Stimulated activated CD4-positive, alpha-beta T cell treated with anti-CD3 and anti-CD28 coated beads, Interleukin-2, amount 100 ng/mL, for 24 hours (primary cell): ENCODE measurements at regions not wholly inside any gene's neighbourhood (a gene's known extent, or its start where the extent isn't known, plus 50 kb on each side); places are given as distances from the start of the nearest gene placed in this dataset.
"Not testable (repeated sequence)": the region's sequence is repeated elsewhere in the genome, so short reads cannot be mapped to it uniquely, and the experiment has no call there.

Experiments used
- DNase-seq, 2 donors: peaks; one replicate each; pipeline ENCODE4 v3.0.0-alpha.2; 2020

GRCh38 chr15:20055921-20056320 is 485.7 kb downstream of the GOLGA6L6 start:
- DNase-seq, result not testable (repeated sequence)

GRCh38 chr15:20048189-20048588 is 493.4 kb downstream of the GOLGA6L6 start:
- DNase-seq, result not testable (repeated sequence)

DNA sequence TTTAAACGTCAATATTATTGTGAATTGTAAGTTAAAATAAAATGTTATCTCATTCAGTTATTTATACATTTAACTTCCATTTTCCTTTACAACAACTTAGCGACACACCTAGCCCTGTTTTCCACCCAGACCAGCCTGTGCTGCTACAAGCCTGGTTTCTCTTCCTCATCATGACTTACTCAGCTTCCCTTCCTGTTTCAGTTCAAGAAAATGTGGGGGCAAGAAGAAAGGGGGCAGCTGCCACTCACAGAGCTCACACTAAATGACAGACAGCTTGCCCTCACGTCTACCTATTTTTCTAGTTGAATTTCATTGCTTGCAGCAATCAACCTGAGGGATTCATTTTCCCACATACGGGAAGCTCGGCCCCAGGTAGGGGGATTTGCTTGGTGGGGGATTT is 496.4 kb downstream of the GOLGA6L6 start:
- not testable (repeated sequence) for DNase-seq

GRCh38 chr15:20040691-20041090 is 500.9 kb downstream of the GOLGA6L6 start:
- DNase-seq, result not testable (repeated sequence)

DNA sequence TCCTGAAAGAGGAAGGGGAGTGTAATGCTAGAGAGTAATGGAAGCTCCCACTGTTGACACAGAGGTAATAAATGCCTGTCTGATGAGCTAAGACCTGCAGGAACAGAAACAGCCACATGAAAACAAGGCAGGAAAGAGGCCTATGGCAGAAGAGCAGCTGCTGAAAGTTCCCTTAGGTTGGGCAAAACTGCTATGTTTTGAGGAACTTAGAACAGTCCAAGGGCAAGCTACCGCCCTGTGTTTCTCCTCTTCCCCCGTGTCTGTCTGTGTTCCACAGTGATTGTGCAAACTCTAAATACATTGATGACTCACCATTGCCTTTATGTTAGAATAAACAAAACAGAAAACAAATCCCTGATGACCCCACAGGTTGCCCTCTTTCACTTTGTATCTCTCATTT is 516.6 kb downstream of the GOLGA6L6 start:
- not testable (repeated sequence) for DNase-seq

DNA sequence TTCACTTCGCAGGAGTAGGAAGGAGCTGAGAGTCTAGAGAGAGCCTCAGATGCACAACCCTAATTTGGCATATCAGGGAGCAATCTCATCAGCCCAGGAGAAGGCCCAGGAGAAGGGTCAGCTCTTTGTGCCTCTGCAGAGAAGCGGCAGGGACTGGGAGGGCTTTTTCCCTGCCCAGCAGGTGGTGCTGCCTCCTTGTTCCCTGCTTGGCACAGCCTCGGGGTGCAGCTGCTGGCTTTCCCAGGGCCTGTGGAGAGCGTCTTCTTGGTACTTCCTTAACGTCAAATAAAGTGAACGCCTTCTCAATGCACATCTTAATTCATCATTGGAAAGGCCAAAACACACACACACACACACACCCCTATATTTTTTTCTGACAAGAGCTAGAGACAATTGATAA is 519.3 kb downstream of the GOLGA6L6 start:
- DNase-seq, result not testable (repeated sequence)

- not testable (repeated sequence) for DNase-seq
These were observed 520.2 kb downstream of the GOLGA6L6 start for GRCh38 chr15:20021351-20021750.

- not testable (repeated sequence) for DNase-seq
These were observed 521.0 kb downstream of the GOLGA6L6 start for GRCh38 chr15:20020588-20020987.

- not testable (repeated sequence) for DNase-seq
These were observed 521.8 kb downstream of the GOLGA6L6 start for GRCh38 chr15:20019758-20020157.

DNA sequence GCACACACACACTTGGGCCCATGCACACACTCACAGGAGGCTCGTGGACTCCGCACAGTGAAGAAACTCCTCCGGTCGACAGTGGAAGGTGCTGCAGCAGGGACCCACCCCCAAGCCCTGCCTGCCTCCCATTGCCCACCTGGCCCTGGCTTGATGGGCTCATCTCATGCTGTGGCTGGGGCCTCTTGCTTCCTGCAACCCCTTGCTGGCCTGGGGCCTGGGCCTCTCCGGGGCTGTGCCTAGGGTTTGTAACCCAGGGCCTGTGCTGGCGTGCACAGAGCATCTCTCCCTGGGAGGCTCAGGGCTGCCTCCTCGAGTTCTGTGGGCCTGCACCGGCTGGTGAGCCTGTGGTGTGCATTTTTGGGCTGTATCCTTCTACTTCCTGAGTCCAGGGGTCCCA is 524.0 kb downstream of the GOLGA6L6 start:
- not testable (repeated sequence) for DNase-seq

DNA sequence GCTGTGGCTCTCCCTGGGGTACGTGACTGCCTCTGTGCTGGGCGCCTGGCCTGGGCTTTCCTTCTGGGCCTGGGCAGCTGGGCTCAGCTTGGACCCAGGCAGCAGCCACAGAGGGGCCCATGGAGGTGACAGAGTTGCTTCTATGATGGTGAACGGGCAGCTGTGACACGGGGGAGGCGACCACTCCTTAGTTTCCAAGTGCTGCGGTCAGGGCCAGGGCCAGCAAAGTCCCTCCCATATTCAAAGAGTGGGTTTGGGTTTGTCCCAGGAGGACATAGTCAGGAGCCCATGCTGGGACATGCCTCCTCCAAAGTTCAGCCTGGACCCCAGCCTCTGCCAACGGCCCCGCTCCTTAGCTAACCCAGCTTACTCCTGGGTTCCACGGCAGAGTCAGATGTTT is 524.7 kb downstream of the GOLGA6L6 start:
- not testable (repeated sequence) for DNase-seq

GRCh38 chr15:20012837-20013236 is 528.8 kb downstream of the GOLGA6L6 start:
- not testable (repeated sequence) for DNase-seq

DNA sequence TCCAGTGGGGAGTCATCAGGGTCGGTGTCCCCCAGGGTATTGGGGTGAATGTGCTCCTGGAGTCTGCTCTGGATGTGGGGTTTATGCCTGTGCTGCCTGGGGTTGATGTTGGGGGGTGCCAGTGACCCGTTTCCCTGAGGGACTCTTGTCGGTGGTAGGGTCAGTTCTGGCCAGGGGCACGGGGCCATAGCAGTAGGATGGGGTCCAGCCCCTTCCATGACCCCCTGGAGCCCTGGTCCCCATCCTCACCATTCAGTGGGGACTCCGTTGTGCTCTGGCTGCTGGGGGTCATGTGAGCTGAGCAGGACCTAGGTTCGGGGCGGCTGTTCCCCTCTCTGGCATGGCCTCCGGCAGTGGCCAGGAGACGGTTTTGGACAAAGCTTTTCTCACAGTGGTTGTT is 530.8 kb downstream of the GOLGA6L6 start:
- DNase-seq, result not testable (repeated sequence)

DNA sequence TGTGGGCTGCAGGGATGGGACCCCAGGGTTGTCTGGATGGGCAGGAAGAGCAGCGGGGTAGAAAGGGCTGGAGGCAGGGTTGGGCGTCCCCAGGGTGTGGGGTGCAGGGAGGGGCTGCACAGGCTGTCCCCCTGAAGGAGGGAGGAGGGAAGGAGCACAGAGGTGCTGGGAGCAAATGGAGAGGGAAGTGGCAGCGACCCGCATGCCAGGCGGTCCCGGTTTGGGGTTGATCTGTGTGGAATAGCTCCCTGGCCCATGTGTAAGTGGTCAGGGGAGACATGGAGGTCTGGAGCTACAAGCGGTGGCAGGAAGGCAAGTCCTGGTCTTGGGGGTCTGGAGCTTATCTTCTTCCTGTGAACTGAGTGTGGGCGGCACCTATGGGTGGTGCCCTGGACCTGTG is 532.0 kb downstream of the GOLGA6L6 start:
- not testable (repeated sequence) for DNase-seq

DNA sequence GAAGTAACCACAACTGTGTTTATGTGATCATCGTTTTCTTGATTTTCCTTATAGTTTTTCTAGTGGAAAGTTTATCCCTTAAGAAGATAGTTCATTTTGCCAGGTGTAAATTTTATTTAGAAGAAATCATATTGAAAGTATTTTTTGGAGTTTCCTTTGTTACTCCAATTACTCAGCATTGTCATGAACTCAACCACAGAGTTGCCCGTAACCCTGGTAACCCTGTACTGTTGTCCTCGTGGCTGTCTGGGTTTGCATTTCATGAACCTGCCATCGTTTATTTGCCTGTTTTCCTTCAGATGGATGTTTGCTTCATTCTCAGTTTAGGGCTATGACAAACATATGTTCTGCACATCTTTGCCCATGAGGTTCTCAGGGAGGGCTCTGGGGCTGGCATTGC is 534.3 kb downstream of the GOLGA6L6 start:
- DNase-seq, result not testable (repeated sequence)

DNA sequence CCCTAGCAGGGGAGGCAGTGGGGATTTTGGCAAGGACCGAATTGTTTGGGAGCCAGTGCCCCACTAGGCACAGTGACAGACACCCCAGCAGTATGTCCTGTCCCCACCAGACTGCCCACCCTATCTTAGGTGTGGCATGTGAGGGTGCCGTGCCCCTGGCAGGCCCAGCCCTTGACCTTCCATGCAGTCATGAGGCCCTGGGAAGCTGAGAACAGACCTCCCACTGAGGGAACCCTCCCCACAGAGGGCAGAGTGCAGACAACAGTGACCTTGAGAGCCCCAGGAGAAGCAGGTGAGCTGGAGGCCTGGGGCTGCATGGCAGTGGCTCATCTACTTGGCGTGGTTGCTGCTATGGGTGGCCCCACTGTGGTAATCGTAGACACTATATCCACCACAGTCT is 538.1 kb downstream of the GOLGA6L6 start:
- not testable (repeated sequence) for DNase-seq

DNA sequence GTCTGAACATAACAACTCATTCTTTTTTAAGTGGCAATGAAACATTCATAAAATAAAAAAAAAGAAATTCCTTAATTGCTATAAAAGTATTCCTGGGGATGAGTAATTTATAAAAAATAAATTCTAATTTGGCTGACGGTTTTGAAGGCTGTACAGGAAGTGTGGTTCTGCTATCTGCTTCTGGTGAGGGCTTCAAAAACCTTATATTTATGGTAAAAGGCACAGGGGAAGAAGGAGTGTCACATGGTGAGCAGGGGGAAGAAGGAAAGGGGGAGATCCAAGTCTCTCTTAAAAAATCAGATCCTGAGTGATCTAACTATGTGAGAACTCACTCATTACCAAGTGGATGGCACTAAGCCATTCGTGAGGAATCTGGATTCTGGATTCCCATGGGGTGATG is 539.0 kb downstream of the GOLGA6L6 start:
- DNase-seq, result not testable (repeated sequence)

GRCh38 chr15:19996574-19997194 is 544.9 kb downstream of the GOLGA6L6 start:
- DNase-seq, result not testable (repeated sequence)

GRCh38 chr15:19995296-19995695 is 546.3 kb downstream of the GOLGA6L6 start:
- DNase-seq, result not testable (repeated sequence)

- DNase-seq, result no peak
These were observed 549.2 kb downstream of the GOLGA6L6 start for GRCh38 chr15:19992428-19992827.

- no peak for DNase-seq
These were observed 553.4 kb downstream of the GOLGA6L6 start for GRCh38 chr15:19988094-19988660.

GRCh38 chr15:19987389-19988048 is 554.1 kb downstream of the GOLGA6L6 start:
- peak in 1 of 2 donors; percentile 35 for DNase-seq

DNA sequence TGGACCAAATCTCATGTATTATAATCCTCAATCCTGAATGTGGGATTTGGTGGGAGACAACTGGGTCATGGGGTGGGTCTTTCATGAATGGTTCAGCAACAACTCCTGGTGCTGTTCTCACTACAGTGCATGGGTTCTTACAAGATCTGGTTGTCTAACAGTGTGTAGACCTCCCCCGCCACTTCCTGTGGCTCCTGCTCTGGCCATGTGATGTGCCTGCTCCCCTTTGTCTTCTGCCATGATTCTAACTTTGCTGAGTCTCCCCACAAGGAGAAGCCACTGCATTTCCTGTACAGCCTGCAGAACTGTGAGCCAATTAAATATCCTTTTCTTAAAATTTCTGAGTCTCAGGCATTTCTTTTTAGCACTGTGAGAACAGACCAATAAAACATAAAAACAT is 557.5 kb downstream of the GOLGA6L6 start:
- DNase-seq, result no peak

DNA sequence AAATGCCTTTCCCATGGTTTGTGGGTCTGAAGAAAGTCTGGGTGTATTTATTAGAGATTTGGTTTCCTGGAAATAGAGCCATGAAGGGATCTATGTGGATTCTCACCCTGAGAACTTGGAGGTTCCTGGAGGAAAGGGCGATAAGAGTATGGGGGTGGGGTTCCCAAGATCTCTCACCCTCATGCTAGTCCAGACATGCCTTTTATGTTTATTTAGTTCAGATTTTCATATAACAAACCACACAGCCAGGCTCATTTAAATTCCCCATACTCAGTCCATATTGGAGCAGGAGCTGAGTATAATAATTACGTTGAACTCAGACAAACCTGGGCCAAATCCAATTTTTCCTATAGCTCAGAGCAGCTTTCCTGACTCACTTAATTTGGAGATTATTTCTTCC is 566.6 kb downstream of the GOLGA6L6 start:
- no peak for DNase-seq
